ENCODE measurements at regions not wholly inside any gene's neighbourhood (a gene's known extent, or its start where the extent isn't known, plus 50 kb on each side); places are given as distances from the start of the nearest gene placed in this dataset.

DNA sequence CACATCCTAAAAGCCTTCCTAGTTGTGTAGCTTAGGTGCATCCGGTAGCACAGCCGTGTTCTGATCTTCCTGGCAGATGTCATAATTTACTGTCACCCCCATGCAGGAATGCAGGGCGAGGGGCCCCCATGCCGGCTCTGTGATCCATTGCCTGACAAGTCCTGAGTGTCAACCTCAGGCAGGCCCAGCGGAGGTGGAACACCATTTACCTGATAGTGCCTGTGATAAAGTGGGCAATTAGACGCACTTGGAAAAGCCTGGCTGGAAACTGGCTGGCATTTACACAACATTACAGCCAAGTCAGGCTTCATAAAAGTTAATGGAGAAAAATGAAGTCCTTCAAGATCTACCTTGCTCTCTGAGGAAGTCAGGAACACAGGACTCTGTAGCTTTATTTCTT is 521.4 kb upstream of the JAG1 start:
- TF ChIP-seq, protein P1, sequence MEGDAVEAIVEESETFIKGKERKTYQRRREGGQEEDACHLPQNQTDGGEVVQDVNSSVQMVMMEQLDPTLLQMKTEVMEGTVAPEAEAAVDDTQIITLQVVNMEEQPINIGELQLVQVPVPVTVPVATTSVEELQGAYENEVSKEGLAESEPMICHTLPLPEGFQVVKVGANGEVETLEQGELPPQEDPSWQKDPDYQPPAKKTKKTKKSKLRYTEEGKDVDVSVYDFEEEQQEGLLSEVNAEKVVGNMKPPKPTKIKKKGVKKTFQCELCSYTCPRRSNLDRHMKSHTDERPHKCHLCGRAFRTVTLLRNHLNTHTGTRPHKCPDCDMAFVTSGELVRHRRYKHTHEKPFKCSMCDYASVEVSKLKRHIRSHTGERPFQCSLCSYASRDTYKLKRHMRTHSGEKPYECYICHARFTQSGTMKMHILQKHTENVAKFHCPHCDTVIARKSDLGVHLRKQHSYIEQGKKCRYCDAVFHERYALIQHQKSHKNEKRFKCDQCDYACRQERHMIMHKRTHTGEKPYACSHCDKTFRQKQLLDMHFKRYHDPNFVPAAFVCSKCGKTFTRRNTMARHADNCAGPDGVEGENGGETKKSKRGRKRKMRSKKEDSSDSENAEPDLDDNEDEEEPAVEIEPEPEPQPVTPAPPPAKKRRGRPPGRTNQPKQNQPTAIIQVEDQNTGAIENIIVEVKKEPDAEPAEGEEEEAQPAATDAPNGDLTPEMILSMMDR (IDR thresholded peaks at IDR 0.05; ENCODE audit: low read length), result no peak
- no peak for TF ChIP-seq EZH2 (optimal IDR thresholded peaks at IDR 0.05; ENCODE audit: low read depth, low read length)
- no peak for TF ChIP-seq EZH2phosphoT487 (IDR thresholded peaks at IDR 0.05; ENCODE audit: low read length)
